ENCODE measurements at regions not wholly inside any gene's neighbourhood (a gene's known extent, or its start where the extent isn't known, plus 50 kb on each side); places are given as distances from the start of the nearest gene placed in this dataset.

DNA sequence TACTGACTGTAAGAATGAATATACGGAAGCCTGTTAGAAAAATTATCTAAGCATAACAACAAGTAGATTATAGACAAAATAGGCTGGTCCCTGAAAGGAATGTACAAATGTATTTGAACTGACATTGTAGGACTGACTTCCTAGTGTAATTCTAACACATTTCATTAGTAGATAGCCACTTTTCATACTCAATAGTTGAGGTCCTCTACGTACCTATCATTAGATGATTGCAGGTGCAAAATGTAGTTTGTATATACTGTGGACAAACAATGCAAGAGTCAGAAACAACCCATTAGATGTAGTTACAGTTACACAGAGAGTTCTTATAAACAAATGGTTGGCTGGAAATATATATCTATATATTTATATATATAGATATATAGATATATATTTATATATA lies 402.3 kb upstream of the SLITRK6 start:
- no peaks in the 10 kb centered on the region for H3K4me1 ChIP-seq (ENCODE audit: low read depth, poor library complexity, severe bottlenecking)
- no peak overlapping the region for H3K9ac ChIP-seq
- no peak overlapping the region for H3K4me3 ChIP-seq (IDR thresholded peaks at IDR 0.05; ENCODE audit: insufficient read depth, low read depth, low read length)
- no peak overlapping the region for H3K4me2 ChIP-seq
- H3K27ac ChIP-seq = no peak overlapping the region
- no peak overlapping the region for H2AFZ ChIP-seq (ENCODE audit: low read depth)
- TF ChIP-seq, protein P1, sequence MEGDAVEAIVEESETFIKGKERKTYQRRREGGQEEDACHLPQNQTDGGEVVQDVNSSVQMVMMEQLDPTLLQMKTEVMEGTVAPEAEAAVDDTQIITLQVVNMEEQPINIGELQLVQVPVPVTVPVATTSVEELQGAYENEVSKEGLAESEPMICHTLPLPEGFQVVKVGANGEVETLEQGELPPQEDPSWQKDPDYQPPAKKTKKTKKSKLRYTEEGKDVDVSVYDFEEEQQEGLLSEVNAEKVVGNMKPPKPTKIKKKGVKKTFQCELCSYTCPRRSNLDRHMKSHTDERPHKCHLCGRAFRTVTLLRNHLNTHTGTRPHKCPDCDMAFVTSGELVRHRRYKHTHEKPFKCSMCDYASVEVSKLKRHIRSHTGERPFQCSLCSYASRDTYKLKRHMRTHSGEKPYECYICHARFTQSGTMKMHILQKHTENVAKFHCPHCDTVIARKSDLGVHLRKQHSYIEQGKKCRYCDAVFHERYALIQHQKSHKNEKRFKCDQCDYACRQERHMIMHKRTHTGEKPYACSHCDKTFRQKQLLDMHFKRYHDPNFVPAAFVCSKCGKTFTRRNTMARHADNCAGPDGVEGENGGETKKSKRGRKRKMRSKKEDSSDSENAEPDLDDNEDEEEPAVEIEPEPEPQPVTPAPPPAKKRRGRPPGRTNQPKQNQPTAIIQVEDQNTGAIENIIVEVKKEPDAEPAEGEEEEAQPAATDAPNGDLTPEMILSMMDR (conservative IDR thresholded peaks at IDR 0.05; ENCODE audit: low read depth, low read length) = no peak
- no peaks in the 10 kb centered on the region for H3K27me3 ChIP-seq (ENCODE audit: insufficient read depth, low read depth)
- no peaks in the 10 kb centered on the region for H3K36me3 ChIP-seq (ENCODE audit: insufficient read depth)
- no peaks in the 10 kb centered on the region for H3K79me2 ChIP-seq (ENCODE audit: insufficient read depth, low read depth)
- no peaks in the 10 kb centered on the region for H4K20me1 ChIP-seq (ENCODE audit: insufficient read depth)

DNA sequence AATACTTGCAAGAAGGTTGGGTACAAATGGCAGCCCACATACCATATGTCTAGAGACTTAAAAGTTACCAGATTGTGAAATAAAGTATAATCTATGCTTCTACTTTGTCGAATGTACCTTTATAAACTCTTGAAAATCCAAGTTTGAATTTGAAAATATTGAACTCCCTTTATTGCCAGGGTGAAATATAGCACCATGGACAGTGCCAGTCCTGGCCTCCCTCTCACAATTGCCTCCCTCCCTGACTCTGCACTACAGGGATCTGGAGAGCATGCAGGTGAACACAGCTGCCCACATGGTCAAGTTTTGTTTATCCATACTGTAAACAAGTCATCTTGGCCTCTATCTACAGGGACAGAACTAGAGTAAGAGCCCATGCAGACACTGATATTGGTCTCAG lies 394.1 kb upstream of the SLITRK6 start:
- Histone ChIP-seq H3K4me3 (IDR thresholded peaks at IDR 0.05; ENCODE audit: insufficient read depth, low read depth, low read length) (no peak overlapping the region), H3K9ac (no peak overlapping the region), H3K4me1 (ENCODE audit: low read depth, poor library complexity, severe bottlenecking) (no peaks in the 10 kb centered on the region), H2AFZ (ENCODE audit: low read depth) (no peak overlapping the region), H3K27me3 (ENCODE audit: insufficient read depth, low read depth) (no peaks in the 10 kb centered on the region), H3K27ac (no peak overlapping the region), H3K4me2 (no peak overlapping the region), H3K79me2 (ENCODE audit: insufficient read depth, low read depth) (no peaks in the 10 kb centered on the region), H4K20me1 (ENCODE audit: insufficient read depth) (no peaks in the 10 kb centered on the region), H3K36me3 (ENCODE audit: insufficient read depth) (no peaks in the 10 kb centered on the region)
- TF ChIP-seq, protein P1 (conservative IDR thresholded peaks at IDR 0.05; ENCODE audit: low read depth, low read length) = no peak

DNA sequence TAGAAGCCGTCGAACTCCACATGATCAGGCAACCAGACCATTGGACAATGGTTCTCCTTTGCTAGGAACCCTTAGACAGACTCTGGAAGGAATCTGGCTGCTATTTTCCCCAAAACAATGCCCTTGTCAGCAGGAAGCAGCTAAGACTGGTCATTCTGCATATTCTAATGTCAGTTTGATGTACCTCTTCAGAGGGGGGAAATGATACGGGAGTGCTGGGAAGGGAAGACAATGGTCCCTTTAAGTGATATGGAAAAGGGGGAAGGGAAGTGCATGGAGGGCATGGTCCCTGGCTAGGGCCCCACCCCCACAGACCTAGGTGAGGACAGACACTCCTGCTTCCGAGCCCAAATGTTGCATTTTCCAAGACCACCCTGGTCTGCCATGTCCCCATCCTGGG lies 389.0 kb upstream of the SLITRK6 start:
- no peak overlapping the region for H2AFZ ChIP-seq (ENCODE audit: low read depth)
- no peaks in the 10 kb centered on the region for H3K4me1 ChIP-seq (ENCODE audit: low read depth, poor library complexity, severe bottlenecking)
- TF ChIP-seq, protein P1 (conservative IDR thresholded peaks at IDR 0.05; ENCODE audit: low read depth, low read length) = no peak

DNA sequence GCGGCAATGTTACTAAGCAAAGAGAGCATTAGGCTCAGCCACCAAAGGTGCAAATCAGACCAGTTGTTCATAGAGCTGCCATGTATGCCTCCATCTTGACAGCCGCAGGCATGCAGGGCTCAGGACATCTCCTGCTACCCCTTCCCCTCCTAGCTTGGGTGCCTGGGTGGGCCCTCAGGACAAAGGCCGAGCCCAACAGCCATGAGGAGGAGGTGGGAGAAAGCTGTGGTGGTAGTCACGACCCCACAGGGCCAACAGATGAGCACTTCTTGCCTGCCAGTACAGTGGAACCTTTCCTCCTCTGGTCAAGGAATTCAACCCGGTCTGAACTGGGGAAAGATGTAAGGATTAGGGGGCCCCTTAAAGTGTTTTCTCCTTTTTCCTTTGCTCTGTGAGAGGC lies 386.4 kb upstream of the SLITRK6 start:
- no peaks in the 10 kb centered on the region for H3K36me3 ChIP-seq (ENCODE audit: insufficient read depth)
- no peaks in the 10 kb centered on the region for H4K20me1 ChIP-seq (ENCODE audit: insufficient read depth)
- H3K4me3 ChIP-seq (IDR thresholded peaks at IDR 0.05; ENCODE audit: insufficient read depth, low read depth, low read length) = no peak overlapping the region
- H3K4me2 ChIP-seq = no peak overlapping the region
- no peak overlapping the region for H3K27ac ChIP-seq
- no peaks in the 10 kb centered on the region for H3K27me3 ChIP-seq (ENCODE audit: insufficient read depth, low read depth)
- H3K4me1 ChIP-seq (ENCODE audit: low read depth, poor library complexity, severe bottlenecking) = no peaks in the 10 kb centered on the region
- no peak overlapping the region for H2AFZ ChIP-seq (ENCODE audit: low read depth)
- H3K79me2 ChIP-seq (ENCODE audit: insufficient read depth, low read depth) = no peaks in the 10 kb centered on the region
- no peak overlapping the region for H3K9ac ChIP-seq
- TF ChIP-seq, protein P1 (conservative IDR thresholded peaks at IDR 0.05; ENCODE audit: low read depth, low read length) = no peak

More for the DNA sequence above, 389.0 kb upstream of the SLITRK6 start:
- Histone ChIP-seq H3K4me3 (IDR thresholded peaks at IDR 0.05; ENCODE audit: insufficient read depth, low read depth, low read length) (no peak overlapping the region), H4K20me1 (ENCODE audit: insufficient read depth) (no peaks in the 10 kb centered on the region), H3K27ac (no peak overlapping the region), H3K36me3 (ENCODE audit: insufficient read depth) (no peaks in the 10 kb centered on the region), H3K27me3 (ENCODE audit: insufficient read depth, low read depth) (no peaks in the 10 kb centered on the region), H3K79me2 (ENCODE audit: insufficient read depth, low read depth) (no peaks in the 10 kb centered on the region), H3K4me2 (no peak overlapping the region), H3K9ac (no peak overlapping the region)

Measured in KMS-11 (cell line).